DOHH2 (cell line): ENCODE measurements at regions not wholly inside any gene's neighbourhood (a gene's known extent, or its start where the extent isn't known, plus 50 kb on each side); places are given as distances from the start of the nearest gene placed in this dataset.

Experiments
- H3F3A ChIP-seq: fragments of 200-600 bp; sonication (generic), shearing (Covaris generic); 2 replicates; pipeline ENCODE4 v1.6.0; 2016; ENCODE audit warnings: antibody characterized with exemption, mild to moderate bottlenecking; ENCODE audit not compliant: control insufficient read depth, insufficient read depth
- H3K27ac ChIP-seq: fragments of 200-600 bp; sonication (generic); 2 replicates; pipeline ENCODE4 v1.5.1; 2014; ENCODE audit warnings: low read depth, mild to moderate bottlenecking, low read length, moderate library complexity
- H3K27me3 ChIP-seq: fragments of 200-600 bp; sonication (generic); 2 replicates; pipeline ENCODE4 v1.6.1; 2014; ENCODE audit warnings: mild to moderate bottlenecking, low read length, mixed read lengths; ENCODE audit not compliant: control insufficient read depth
- H3K36me3 ChIP-seq: fragments of 200-600 bp; sonication (generic); 2 replicates; pipeline ENCODE4 v1.6.1; 2014; ENCODE audit warnings: mild to moderate bottlenecking, low read length, moderate library complexity, mixed read lengths; ENCODE audit not compliant: control insufficient read depth
- H3K4me1 ChIP-seq: fragments of 200-600 bp; sonication (generic); 2 replicates; pipeline ENCODE4 v1.6.1; 2014; ENCODE audit warnings: mild to moderate bottlenecking, low read length, mixed read lengths; ENCODE audit not compliant: control insufficient read depth
- H3K4me2 ChIP-seq: fragments of 200-600 bp; sonication (generic); 2 replicates; pipeline ENCODE4 v1.6.0; 2014; ENCODE audit warnings: mild to moderate bottlenecking, low read length, moderate library complexity
- H3K4me3 ChIP-seq: fragments of 200-600 bp; sonication (generic); 2 replicates; pipeline ENCODE4 v1.5.1; 2014; ENCODE audit warnings: mild to moderate bottlenecking, low read length, mixed read lengths
- H3K79me2 ChIP-seq: fragments of 200-600 bp; sonication (generic); 2 replicates; pipeline ENCODE4 v1.6.1; 2014; ENCODE audit warnings: mild to moderate bottlenecking, low read length, mixed read lengths; ENCODE audit not compliant: control insufficient read depth
- H3K9me2 ChIP-seq: fragments of 200-600 bp; sonication (generic); replicated peaks from 2 replicates; pipeline ENCODE4 v1.6.1; 2014; ENCODE audit warnings: mild to moderate bottlenecking, low read length, mixed read lengths; ENCODE audit not compliant: control insufficient read depth
- H3K9me3 ChIP-seq: fragments of 200-600 bp; sonication (generic); 2 replicates; pipeline ENCODE4 v1.6.1; 2014; ENCODE audit warnings: antibody characterized with exemption, low read length, mixed read lengths; ENCODE audit not compliant: control insufficient read depth, insufficient read depth
- H4K20me1 ChIP-seq: fragments of 200-600 bp; sonication (generic); 2 replicates; pipeline ENCODE4 v1.6.0; 2014; ENCODE audit warnings: low read depth, mild to moderate bottlenecking, antibody characterized with exemption, low read length, moderate library complexity; ENCODE audit not compliant: control insufficient read depth, insufficient read depth
- EZH2phosphoT487 ChIP-seq: fragments of 200-600 bp; sonication (generic); IDR thresholded peaks from 2 replicates; pipeline ENCODE4 v1.6.1; 2017; ENCODE audit warnings: borderline replicate concordance, mild to moderate bottlenecking, antibody characterized with exemption, low read length, moderate library complexity, mixed read lengths
- TF ChIP-seq, protein P1 (sequence below): fragments of 200-600 bp; sonication (generic); IDR thresholded peaks from one replicate; pipeline ENCODE4 v1.5.1; 2014; ENCODE audit warnings: antibody characterized with exemption, mild to moderate bottlenecking, low read depth, low read length; ENCODE audit not compliant: poor library complexity, severe bottlenecking

DNA sequence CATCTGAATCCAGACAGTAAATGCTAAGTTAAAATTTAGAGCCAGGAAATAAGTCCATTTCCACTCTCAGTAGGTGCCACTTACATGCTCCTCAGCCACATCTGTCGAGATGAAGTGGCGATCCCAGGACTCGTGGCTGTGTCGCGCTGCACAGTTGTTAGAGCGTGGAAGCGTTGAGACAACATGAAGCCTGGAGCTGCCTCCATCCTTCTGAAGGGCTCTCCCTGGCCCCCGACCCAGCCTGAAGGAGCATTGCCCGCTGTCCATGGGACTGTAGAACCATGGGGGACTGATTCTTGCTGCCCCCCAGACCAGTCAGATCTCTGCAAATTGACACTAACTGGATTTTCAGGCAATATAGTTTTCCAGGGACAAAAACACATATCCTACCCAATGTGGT, 58.9 kb downstream of the IRX1 start:
- Histone ChIP-seq H3K27me3 (no peaks in the 10 kb centered on the region), H3K4me3 (no peak overlapping the region), H4K20me1 (no peaks in the 10 kb centered on the region), H3K27ac (no peak overlapping the region), H3K9me3 (no peaks in the 10 kb centered on the region; the same call in 1 of the 2 replicates), H3K4me1 (no peaks in the 10 kb centered on the region), H3K4me2 (no peak overlapping the region), H3K36me3 (no peaks in the 10 kb centered on the region), H3F3A (no peaks in the 10 kb centered on the region), H3K79me2 (no peaks in the 10 kb centered on the region), H3K9me2 (no peaks in the 10 kb centered on the region)
- no peak for TF ChIP-seq EZH2phosphoT487
- TF ChIP-seq, protein P1, sequence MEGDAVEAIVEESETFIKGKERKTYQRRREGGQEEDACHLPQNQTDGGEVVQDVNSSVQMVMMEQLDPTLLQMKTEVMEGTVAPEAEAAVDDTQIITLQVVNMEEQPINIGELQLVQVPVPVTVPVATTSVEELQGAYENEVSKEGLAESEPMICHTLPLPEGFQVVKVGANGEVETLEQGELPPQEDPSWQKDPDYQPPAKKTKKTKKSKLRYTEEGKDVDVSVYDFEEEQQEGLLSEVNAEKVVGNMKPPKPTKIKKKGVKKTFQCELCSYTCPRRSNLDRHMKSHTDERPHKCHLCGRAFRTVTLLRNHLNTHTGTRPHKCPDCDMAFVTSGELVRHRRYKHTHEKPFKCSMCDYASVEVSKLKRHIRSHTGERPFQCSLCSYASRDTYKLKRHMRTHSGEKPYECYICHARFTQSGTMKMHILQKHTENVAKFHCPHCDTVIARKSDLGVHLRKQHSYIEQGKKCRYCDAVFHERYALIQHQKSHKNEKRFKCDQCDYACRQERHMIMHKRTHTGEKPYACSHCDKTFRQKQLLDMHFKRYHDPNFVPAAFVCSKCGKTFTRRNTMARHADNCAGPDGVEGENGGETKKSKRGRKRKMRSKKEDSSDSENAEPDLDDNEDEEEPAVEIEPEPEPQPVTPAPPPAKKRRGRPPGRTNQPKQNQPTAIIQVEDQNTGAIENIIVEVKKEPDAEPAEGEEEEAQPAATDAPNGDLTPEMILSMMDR = no peak

DNA sequence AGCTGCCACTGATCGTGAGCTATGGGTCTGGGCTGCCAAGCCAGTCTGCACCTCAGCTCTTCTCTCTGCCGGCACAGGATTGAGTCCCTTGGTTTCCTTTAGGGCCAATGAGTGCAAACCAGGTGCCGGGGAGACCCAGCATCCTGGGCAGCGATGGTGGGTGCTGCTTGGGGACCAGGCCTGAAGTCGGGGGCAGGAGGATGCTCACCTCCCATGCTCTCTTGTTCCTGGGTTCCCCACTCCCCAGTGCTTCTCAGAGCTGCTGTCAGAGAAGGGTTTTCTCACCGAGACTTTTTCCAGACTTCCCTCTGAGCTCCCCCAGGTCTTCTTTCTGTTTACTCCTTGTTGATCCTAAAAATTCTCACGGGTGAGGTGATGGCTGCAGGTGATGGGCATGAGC, 61.2 kb downstream of the IRX1 start:
- H3K9me2 ChIP-seq = no peaks in the 10 kb centered on the region
- no peaks in the 10 kb centered on the region for H3K27me3 ChIP-seq
- TF ChIP-seq, protein P1 = no peak
- TF ChIP-seq EZH2phosphoT487 = no peak
- no peak overlapping the region for H3K4me3 ChIP-seq
- no peaks in the 10 kb centered on the region for H4K20me1 ChIP-seq
- H3K4me1 ChIP-seq = no peaks in the 10 kb centered on the region
- H3K27ac ChIP-seq = no peak overlapping the region
- no peaks in the 10 kb centered on the region for H3K79me2 ChIP-seq
- no peaks in the 10 kb centered on the region for H3K36me3 ChIP-seq
- H3K4me2 ChIP-seq = no peak overlapping the region
- H3K9me3 ChIP-seq = peaks cover 8% of the 10 kb centered on the region; the same call in 1 of the 2 replicates
- H3F3A ChIP-seq = no peaks in the 10 kb centered on the region

DNA sequence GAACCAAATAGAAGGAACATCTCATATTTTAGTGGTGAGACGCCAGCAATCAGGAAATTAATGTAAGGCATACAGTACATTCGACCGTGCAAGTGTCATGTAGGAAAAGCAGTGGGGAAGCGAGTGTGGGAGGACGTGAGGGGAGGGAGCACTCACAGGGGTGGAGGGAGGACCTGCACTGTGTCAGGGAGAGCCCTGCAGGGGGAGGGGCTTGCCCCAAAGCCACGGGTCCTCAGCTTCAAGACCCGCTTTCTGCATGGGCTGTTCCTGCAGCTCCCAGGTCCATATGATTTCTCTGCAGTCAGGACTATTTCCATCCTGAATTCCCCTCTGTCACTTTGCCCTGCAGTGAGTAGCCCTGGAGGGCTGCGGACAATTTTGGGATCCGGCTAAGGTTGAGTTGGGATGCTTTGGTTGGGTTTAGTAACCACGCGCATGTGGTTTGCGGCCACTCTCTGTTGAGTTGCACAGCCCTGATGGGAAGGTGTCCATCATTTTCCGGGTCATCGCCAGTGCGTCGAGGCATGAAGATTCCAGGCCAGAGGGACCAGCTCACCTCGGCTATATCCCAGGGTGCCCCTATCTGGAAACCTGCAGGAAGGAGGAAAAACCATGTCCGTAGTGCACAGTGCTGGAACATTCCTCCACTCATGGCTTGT, 61.9 kb downstream of the IRX1 start:
- TF ChIP-seq EZH2phosphoT487 = no peak
- TF ChIP-seq, protein P1 = no peak
- H3K4me1 ChIP-seq = no peaks in the 10 kb centered on the region
- no peaks in the 10 kb centered on the region for H3K9me2 ChIP-seq
- H3K4me3 ChIP-seq = no peak overlapping the region
- H3K79me2 ChIP-seq = no peaks in the 10 kb centered on the region
- H3F3A ChIP-seq = no peaks in the 10 kb centered on the region
- H3K9me3 ChIP-seq = peaks cover 8% of the 10 kb centered on the region; the same call in 1 of the 2 replicates
- H3K4me2 ChIP-seq = no peak overlapping the region
- H3K36me3 ChIP-seq = no peaks in the 10 kb centered on the region
- no peak overlapping the region for H3K27ac ChIP-seq
- no peaks in the 10 kb centered on the region for H3K27me3 ChIP-seq
- H4K20me1 ChIP-seq = no peaks in the 10 kb centered on the region
